Stimulated activated CD8-positive, alpha-beta memory T cell treated with anti-CD3 and anti-CD28 coated beads, Interleukin-4, amount 100 ng/mL, for 48 hours (primary cell): ENCODE measurements at regions not wholly inside any gene's neighbourhood (a gene's known extent, or its start where the extent isn't known, plus 50 kb on each side); places are given as distances from the start of the nearest gene placed in this dataset.
"Not testable (repeated sequence)": the region's sequence is repeated elsewhere in the genome, so short reads cannot be mapped to it uniquely, and the experiment has no call there.

ENCODE experiments used
- DNase-seq: peaks from one replicate; pipeline ENCODE4 v3.0.0-alpha.2; 2020

GRCh38 chr20:41783423-41784208 is 165.4 kb upstream of the CHD6 start:
- DNase-seq: no peak

GRCh38 chr20:41782730-41783406 is 164.7 kb upstream of the CHD6 start:
- no peak for DNase-seq

- DNase-seq: no peak
Measured at GRCh38 chr20:41782255-41782654, 164.1 kb upstream of the CHD6 start.

GRCh38 chr20:41776421-41776820 is 158.2 kb upstream of the CHD6 start:
- no peak for DNase-seq

GRCh38 chr20:41774291-41774690 is 156.1 kb upstream of the CHD6 start:
- no peak for DNase-seq

GRCh38 chr20:41770965-41771364 is 152.8 kb upstream of the CHD6 start:
- DNase-seq: no peak

- no peak for DNase-seq
Measured at GRCh38 chr20:41770427-41770826, 152.2 kb upstream of the CHD6 start.

GRCh38 chr20:41769592-41770018 is 151.4 kb upstream of the CHD6 start:
- DNase-seq: no peak

GRCh38 chr20:41750137-41750536 is 132.0 kb upstream of the CHD6 start:
- DNase-seq: no peak

- no peak for DNase-seq
Measured at GRCh38 chr20:41748756-41749582, 130.8 kb upstream of the CHD6 start.

GRCh38 chr20:41748051-41748450 is 129.9 kb upstream of the CHD6 start:
- DNase-seq: no peak

- no peak for DNase-seq
Measured at GRCh38 chr20:41747226-41747625, 129.0 kb upstream of the CHD6 start.

GRCh38 chr20:41746635-41747034 is 128.5 kb upstream of the CHD6 start:
- DNase-seq: no peak

GRCh38 chr20:41738604-41739206 is 120.5 kb upstream of the CHD6 start:
- DNase-seq: peak; percentile 60

GRCh38 chr20:41735949-41736348 is 117.8 kb upstream of the CHD6 start:
- no peak for DNase-seq

- DNase-seq: peak; percentile 40
Measured at GRCh38 chr20:41734506-41734945, 116.3 kb upstream of the CHD6 start.

- no peak for DNase-seq
Measured at GRCh38 chr20:41733151-41733550, 115.0 kb upstream of the CHD6 start.

- DNase-seq: not testable (repeated sequence)
Measured at GRCh38 chr20:41731198-41731597, 113.0 kb upstream of the CHD6 start.

GRCh38 chr20:41727681-41728080 is 109.5 kb upstream of the CHD6 start:
- not testable (repeated sequence) for DNase-seq

GRCh38 chr20:41726727-41727126 is 108.5 kb upstream of the CHD6 start:
- no peak for DNase-seq

- DNase-seq: no peak
Measured at GRCh38 chr20:41719151-41719550, 101.0 kb upstream of the CHD6 start.

- DNase-seq: no peak
Measured at GRCh38 chr20:41717483-41717882, 99.3 kb upstream of the CHD6 start.

- DNase-seq: no peak
Measured at GRCh38 chr20:41716911-41717310, 98.7 kb upstream of the CHD6 start.
